ENCODE measurements at regions not wholly inside any gene's neighbourhood (a gene's known extent, or its start where the extent isn't known, plus 50 kb on each side); places are given as distances from the start of the nearest gene placed in this dataset.

DNA sequence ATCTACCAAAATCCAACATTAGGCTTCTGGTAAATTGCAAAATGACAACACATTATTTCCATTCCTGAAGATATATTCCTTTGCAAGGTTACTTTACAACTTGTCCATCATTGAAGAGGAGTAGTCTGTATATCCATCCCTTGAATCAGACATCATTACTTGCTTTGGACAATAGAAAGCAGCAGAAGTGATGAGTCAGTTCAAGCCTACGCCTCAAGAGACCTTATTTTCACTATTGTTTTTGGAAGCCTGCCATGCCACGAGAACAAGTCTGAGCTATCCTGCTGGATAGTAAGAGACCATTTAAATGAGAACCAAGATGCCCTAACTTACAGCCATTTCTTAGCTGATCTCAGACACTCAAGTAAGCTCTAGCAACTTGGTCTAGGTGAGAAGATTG is 246.0 kb upstream of the HHIP start:
- TF ChIP-seq, protein P1, sequence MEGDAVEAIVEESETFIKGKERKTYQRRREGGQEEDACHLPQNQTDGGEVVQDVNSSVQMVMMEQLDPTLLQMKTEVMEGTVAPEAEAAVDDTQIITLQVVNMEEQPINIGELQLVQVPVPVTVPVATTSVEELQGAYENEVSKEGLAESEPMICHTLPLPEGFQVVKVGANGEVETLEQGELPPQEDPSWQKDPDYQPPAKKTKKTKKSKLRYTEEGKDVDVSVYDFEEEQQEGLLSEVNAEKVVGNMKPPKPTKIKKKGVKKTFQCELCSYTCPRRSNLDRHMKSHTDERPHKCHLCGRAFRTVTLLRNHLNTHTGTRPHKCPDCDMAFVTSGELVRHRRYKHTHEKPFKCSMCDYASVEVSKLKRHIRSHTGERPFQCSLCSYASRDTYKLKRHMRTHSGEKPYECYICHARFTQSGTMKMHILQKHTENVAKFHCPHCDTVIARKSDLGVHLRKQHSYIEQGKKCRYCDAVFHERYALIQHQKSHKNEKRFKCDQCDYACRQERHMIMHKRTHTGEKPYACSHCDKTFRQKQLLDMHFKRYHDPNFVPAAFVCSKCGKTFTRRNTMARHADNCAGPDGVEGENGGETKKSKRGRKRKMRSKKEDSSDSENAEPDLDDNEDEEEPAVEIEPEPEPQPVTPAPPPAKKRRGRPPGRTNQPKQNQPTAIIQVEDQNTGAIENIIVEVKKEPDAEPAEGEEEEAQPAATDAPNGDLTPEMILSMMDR (IDR thresholded peaks at IDR 0.05; ENCODE audit: unreplicated experiment), result no peak
- ChIA-PET POLR2A (interaction anchor here (0.7 to 0.8 kb wide), 3 partner anchors 9 to 49 kb away, joined by 3 to 4 read pairs (median 4); no protein-coding TSS in a partner anchor), CTCF (interaction anchor here (0.9 kb wide), 1 partner anchor 14 kb away, joined by 3 read pairs; no protein-coding TSS in a partner anchor)
- peak overlapping the region; percentile 42 for H3K27ac Mint-ChIP-seq (ENCODE audit: low read depth, unreplicated experiment)
- H3K4me3 Mint-ChIP-seq (ENCODE audit: unreplicated experiment), result no peak overlapping the region
- BruUV-seq (replicated peaks), result no TSS peak
- peaks cover 11% of the 10 kb centered on the region for H3K4me1 Mint-ChIP-seq (ENCODE audit: insufficient read depth, unreplicated experiment)
- H3K36me3 Mint-ChIP-seq (ENCODE audit: insufficient read depth, unreplicated experiment), result no peaks in the 10 kb centered on the region
- intact Hi-C loops (cut with micrococcal nuclease), result no loop called here
- H3K27me3 Mint-ChIP-seq (ENCODE audit: insufficient read depth, unreplicated experiment), result no peaks in the 10 kb centered on the region
- H3K9me3 Mint-ChIP-seq (ENCODE audit: unreplicated experiment), result no peaks in the 10 kb centered on the region
- peak; percentile 98 for DNase-seq (ENCODE audit: unreplicated experiment)

DNA sequence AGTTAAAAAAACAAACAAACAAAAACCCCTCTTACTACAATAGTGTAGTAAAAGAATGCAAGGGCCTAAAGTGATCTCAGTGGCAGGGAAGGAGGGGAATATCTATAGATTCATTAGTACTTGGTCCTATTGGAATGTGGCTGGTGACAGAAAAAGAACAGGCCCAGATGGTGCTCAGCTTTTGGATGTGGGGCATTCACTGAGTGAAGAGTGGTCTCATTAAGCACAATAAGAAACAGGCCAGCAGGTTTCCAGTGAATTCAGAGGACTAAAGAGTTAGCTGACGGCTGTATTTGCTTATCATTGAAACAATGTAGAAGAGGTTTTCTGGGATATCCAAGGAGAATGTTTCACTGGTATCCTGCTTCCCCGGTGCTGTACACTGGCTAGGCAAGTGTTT is 243.8 kb upstream of the HHIP start:
- no peak for DNase-seq (ENCODE audit: unreplicated experiment)
- BruUV-seq (replicated peaks), result no TSS peak
- intact Hi-C loops (cut with micrococcal nuclease), result no loop called here
- Mint-ChIP-seq H3K4me1 (ENCODE audit: insufficient read depth, unreplicated experiment) (peaks cover 11% of the 10 kb centered on the region), H3K4me3 (ENCODE audit: unreplicated experiment) (no peak overlapping the region), H3K27ac (ENCODE audit: low read depth, unreplicated experiment) (no peak overlapping the region), H3K36me3 (ENCODE audit: insufficient read depth, unreplicated experiment) (no peaks in the 10 kb centered on the region), H3K27me3 (ENCODE audit: insufficient read depth, unreplicated experiment) (no peaks in the 10 kb centered on the region), H3K9me3 (ENCODE audit: unreplicated experiment) (no peaks in the 10 kb centered on the region)
- TF ChIP-seq, protein P1 (IDR thresholded peaks at IDR 0.05; ENCODE audit: unreplicated experiment), result no peak
- POLR2A ChIA-PET, result no interaction called here
- CTCF ChIA-PET, result no interaction called here

DNA sequence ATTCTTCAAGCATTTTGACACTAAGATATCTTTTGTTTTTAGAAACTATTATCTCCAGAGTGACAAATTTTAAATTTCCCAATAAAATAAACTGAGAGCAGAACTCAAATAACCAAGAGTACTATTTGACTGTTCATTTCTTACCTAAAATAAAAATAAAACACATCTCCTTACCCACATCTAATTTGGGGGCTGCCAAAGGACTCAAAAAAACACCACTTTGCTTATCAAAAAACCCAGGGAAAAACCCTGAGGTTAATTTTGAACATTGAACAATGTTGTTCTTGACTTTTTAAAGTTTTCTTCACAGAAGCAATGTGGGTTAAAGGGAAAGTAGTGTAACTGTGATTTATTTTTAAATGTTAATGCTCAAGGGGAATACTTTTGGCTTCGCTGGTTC is 243.0 kb upstream of the HHIP start:
- intact Hi-C loops (cut with micrococcal nuclease), result no loop called here
- ChIA-PET POLR2A (no interaction called here), CTCF (no interaction called here)
- Mint-ChIP-seq H3K27ac (ENCODE audit: low read depth, unreplicated experiment) (no peak overlapping the region), H3K4me1 (ENCODE audit: insufficient read depth, unreplicated experiment) (peaks cover 11% of the 10 kb centered on the region), H3K9me3 (ENCODE audit: unreplicated experiment) (no peaks in the 10 kb centered on the region), H3K27me3 (ENCODE audit: insufficient read depth, unreplicated experiment) (no peaks in the 10 kb centered on the region), H3K4me3 (ENCODE audit: unreplicated experiment) (no peak overlapping the region), H3K36me3 (ENCODE audit: insufficient read depth, unreplicated experiment) (no peaks in the 10 kb centered on the region)
- no peak for DNase-seq (ENCODE audit: unreplicated experiment)
- TF ChIP-seq, protein P1 (IDR thresholded peaks at IDR 0.05; ENCODE audit: unreplicated experiment), result no peak
- BruUV-seq (replicated peaks), result no TSS peak

DNA sequence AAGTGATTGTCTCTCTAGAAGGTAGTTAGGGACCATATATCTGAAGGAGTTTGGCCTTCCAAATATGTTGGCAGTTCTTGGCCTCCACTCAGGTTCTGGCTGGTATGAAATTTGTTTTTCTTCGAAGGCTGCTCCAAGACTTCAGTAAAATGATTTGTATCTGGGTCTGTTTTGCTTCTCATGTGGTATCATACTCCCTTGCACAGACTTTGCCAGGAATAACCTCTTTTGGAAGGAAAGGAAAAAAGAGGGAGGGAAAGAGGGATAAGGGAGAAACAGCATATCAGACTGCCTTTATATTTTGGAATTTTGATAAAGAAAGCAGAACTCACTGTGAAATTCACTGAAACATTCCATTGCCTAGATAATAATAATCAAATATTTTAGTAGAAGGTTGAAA is 242.1 kb upstream of the HHIP start:
- TF ChIP-seq, protein P1 (IDR thresholded peaks at IDR 0.05; ENCODE audit: unreplicated experiment), result no peak
- POLR2A ChIA-PET, result no interaction called here
- Mint-ChIP-seq H3K27me3 (ENCODE audit: insufficient read depth, unreplicated experiment) (no peaks in the 10 kb centered on the region), H3K36me3 (ENCODE audit: insufficient read depth, unreplicated experiment) (no peaks in the 10 kb centered on the region), H3K4me3 (ENCODE audit: unreplicated experiment) (no peak overlapping the region), H3K9me3 (ENCODE audit: unreplicated experiment) (no peaks in the 10 kb centered on the region), H3K4me1 (ENCODE audit: insufficient read depth, unreplicated experiment) (peaks cover 11% of the 10 kb centered on the region), H3K27ac (ENCODE audit: low read depth, unreplicated experiment) (no peak overlapping the region)
- intact Hi-C loops (cut with micrococcal nuclease), result no loop called here
- DNase-seq (ENCODE audit: unreplicated experiment), result no peak
- CTCF ChIA-PET, result no interaction called here
- BruUV-seq (replicated peaks), result no TSS peak
